SU-DHL-6 (cell line): ENCODE measurements at regions not wholly inside any gene's neighbourhood (a gene's known extent, or its start where the extent isn't known, plus 50 kb on each side); places are given as distances from the start of the nearest gene placed in this dataset.

Experiments used
- H2AFZ ChIP-seq: fragments of 200-600 bp; sonication (generic); 2 replicates; pipeline ENCODE4 v1.6.1; 2014; ENCODE audit warnings: low read depth, mild to moderate bottlenecking, moderate library complexity, mixed read lengths, antibody characterized with exemption, low read length; ENCODE audit not compliant: severe bottlenecking
- H3F3A ChIP-seq: fragments of 200-600 bp; shearing (Covaris generic); 2 replicates; pipeline ENCODE4 v1.6.0; 2016; ENCODE audit warnings: antibody characterized with exemption, mild to moderate bottlenecking; ENCODE audit not compliant: insufficient read depth
- H3K27ac ChIP-seq: fragments of 200-600 bp; sonication (generic); 2 replicates; pipeline ENCODE4 v1.5.1; 2016; ENCODE audit warnings: low read depth, mild to moderate bottlenecking, low read length, moderate library complexity, mixed read lengths
- H3K27me3 ChIP-seq: fragments of 200-600 bp; sonication (generic), shearing (Covaris generic); 2 replicates; pipeline ENCODE4 v1.6.0; 2014; ENCODE audit warnings: mild to moderate bottlenecking, low read length
- H3K36me3 ChIP-seq: fragments of 200-600 bp; sonication (generic); 2 replicates; pipeline ENCODE4 v1.6.1; 2014; ENCODE audit warnings: mild to moderate bottlenecking, low read length, mixed read lengths
- H3K4me2 ChIP-seq: fragments of 300-600, 200-600 bp; shearing (Covaris generic), sonication (generic); 2 replicates; pipeline ENCODE4 v1.6.0; 2014; ENCODE audit warnings: low read length, low read depth, mild to moderate bottlenecking; ENCODE audit not compliant: poor library complexity, severe bottlenecking
- H3K4me3 ChIP-seq: fragments of 200-600 bp; sonication (generic); 2 replicates; pipeline ENCODE4 v1.5.1; 2014; ENCODE audit warnings: antibody characterized with exemption, low read length, mild to moderate bottlenecking, mixed read lengths; ENCODE audit not compliant: insufficient read depth, poor library complexity, severe bottlenecking
- H3K79me2 ChIP-seq: fragments of 200-600 bp; sonication (generic); 2 replicates; pipeline ENCODE4 v1.6.1; 2014; ENCODE audit warnings: mild to moderate bottlenecking, low read length, moderate library complexity; ENCODE audit not compliant: insufficient read depth
- H3K9ac ChIP-seq: fragments of 200-600 bp; sonication (generic); 2 replicates; pipeline ENCODE4 v1.7.0; 2014; ENCODE audit warnings: mild to moderate bottlenecking, low read length
- H3K9me2 ChIP-seq: fragments of 200-600 bp; sonication (generic); replicated peaks from 2 replicates; pipeline ENCODE4 v1.6.1; 2014; ENCODE audit warnings: low read length; ENCODE audit not compliant: insufficient read depth
- H3K9me3 ChIP-seq: fragments of 200-600 bp; sonication (generic); 2 replicates; pipeline ENCODE4 v1.6.1; 2014; ENCODE audit warnings: low read length, mixed read lengths; ENCODE audit not compliant: insufficient read depth
- H4K20me1 ChIP-seq: fragments of 200-600 bp; sonication (generic); 2 replicates; pipeline ENCODE4 v1.6.1; 2014; ENCODE audit warnings: low read depth, mild to moderate bottlenecking, antibody characterized with exemption, low read length, moderate library complexity, mixed read lengths
- CTCF ChIP-seq: fragments of 200-600 bp; sonication (generic); IDR thresholded peaks from one replicate; pipeline ENCODE4 v1.5.1; 2017; ENCODE audit warnings: antibody characterized with exemption, mild to moderate bottlenecking, low read length, moderate library complexity; ENCODE audit not compliant: insufficient read depth, poor library complexity, severe bottlenecking
- EZH2phosphoT487 ChIP-seq: fragments of 200-600 bp; sonication (generic), shearing (Covaris generic); conservative IDR thresholded peaks from 2 replicates; pipeline ENCODE4 v1.6.1; 2018; ENCODE audit warnings: mild to moderate bottlenecking, antibody characterized with exemption, low read length, moderate library complexity, mixed read lengths

GRCh38 chr18:10131081-10131459 lies 217.3 kb downstream of the VAPA start:
- Histone ChIP-seq H3K4me3 (no peak overlapping the region), H3K9me3 (no peaks in the 10 kb centered on the region), H3K27ac (no peak overlapping the region), H3K27me3 (no peaks in the 10 kb centered on the region), H3K4me2 (no peak overlapping the region), H3F3A (no peaks in the 10 kb centered on the region), H3K36me3 (no peaks in the 10 kb centered on the region), H3K79me2 (no peaks in the 10 kb centered on the region), H4K20me1 (no peaks in the 10 kb centered on the region), H3K9me2 (no peaks in the 10 kb centered on the region), H2AFZ (no peak overlapping the region), H3K9ac (no peak overlapping the region)
- TF ChIP-seq EZH2phosphoT487, result no peak
- TF ChIP-seq CTCF, result no peak

- Histone ChIP-seq H3K9me3 (no peaks in the 10 kb centered on the region), H3K27ac (no peak overlapping the region), H4K20me1 (no peaks in the 10 kb centered on the region), H3K4me2 (no peak overlapping the region), H3K27me3 (no peaks in the 10 kb centered on the region), H3F3A (no peaks in the 10 kb centered on the region), H3K36me3 (no peaks in the 10 kb centered on the region), H3K9ac (no peak overlapping the region), H3K79me2 (no peaks in the 10 kb centered on the region), H3K4me3 (no peak overlapping the region), H3K9me2 (no peaks in the 10 kb centered on the region), H2AFZ (no peak overlapping the region)
- TF ChIP-seq CTCF (no peak), EZH2phosphoT487 (no peak)
These were observed 217.9 kb downstream of the VAPA start for GRCh38 chr18:10131460-10132395.

GRCh38 chr18:10133516-10133915 lies 219.7 kb downstream of the VAPA start:
- no peaks in the 10 kb centered on the region for H3K79me2 ChIP-seq
- no peak overlapping the region for H3K9ac ChIP-seq
- TF ChIP-seq EZH2phosphoT487, result no peak
- TF ChIP-seq CTCF, result no peak
- no peaks in the 10 kb centered on the region for H3K9me3 ChIP-seq
- H2AFZ ChIP-seq, result no peak overlapping the region
- no peaks in the 10 kb centered on the region for H4K20me1 ChIP-seq
- H3K4me2 ChIP-seq, result no peak overlapping the region
- no peaks in the 10 kb centered on the region for H3K27me3 ChIP-seq
- H3K4me3 ChIP-seq, result no peak overlapping the region
- no peaks in the 10 kb centered on the region for H3K9me2 ChIP-seq
- H3F3A ChIP-seq, result no peaks in the 10 kb centered on the region
- H3K27ac ChIP-seq, result no peak overlapping the region
- no peaks in the 10 kb centered on the region for H3K36me3 ChIP-seq
